Neural progenitor cell (in vitro differentiated cells): ENCODE measurements at regions not wholly inside any gene's neighbourhood (a gene's known extent, or its start where the extent isn't known, plus 50 kb on each side); places are given as distances from the start of the nearest gene placed in this dataset.

Source experiments
- DNase-seq: peaks from one replicate; pipeline ENCODE4 v3.0.0-alpha.2; 2016; ENCODE audit warnings: low spot score
- H2AFZ ChIP-seq: fragments of 200-600 bp; sonication (generic); replicated peaks from 2 replicates; pipeline ENCODE4 v1.6.1; 2016; ENCODE audit warnings: antibody characterized with exemption
- H3F3A ChIP-seq: fragments of 200-600 bp; sonication (generic); 2 replicates; pipeline ENCODE4 v1.6.1; 2016; ENCODE audit warnings: antibody characterized with exemption, low read depth
- H3K27ac ChIP-seq: fragments of 200-600 bp; sonication (generic); 2 replicates; pipeline ENCODE4 v1.5.1; 2016; ENCODE audit warnings: mild to moderate bottlenecking
- H3K27me3 ChIP-seq: fragments of 200-600 bp; sonication (generic); 2 replicates; pipeline ENCODE4 v1.6.1; 2016; ENCODE audit warnings: mild to moderate bottlenecking, moderate library complexity
- H3K36me3 ChIP-seq: fragments of 200-600 bp; sonication (generic); 2 replicates; pipeline ENCODE4 v1.5.1; 2016
- H3K4me1 ChIP-seq: fragments of 200-600 bp; sonication (generic); 2 replicates; pipeline ENCODE4 v1.6.1; 2016; ENCODE audit warnings: mixed run types
- H3K4me2 ChIP-seq: fragments of 200-600 bp; sonication (generic); 2 replicates; pipeline ENCODE4 v1.6.1; 2016
- H3K4me3 ChIP-seq: fragments of 200-600 bp; sonication (generic); 2 replicates; pipeline ENCODE4 v1.5.1; 2016
- H3K79me2 ChIP-seq: fragments of 200-600 bp; sonication (generic); 2 replicates; pipeline ENCODE4 v1.6.1; 2016; ENCODE audit warnings: low read depth
- H3K9ac ChIP-seq: fragments of 200-600 bp; sonication (generic); 2 replicates; pipeline ENCODE4 v1.6.1; 2016
- H3K9me3 ChIP-seq: fragments of 200-600 bp; sonication (generic); 2 replicates; pipeline ENCODE4 v1.5.1; 2016; ENCODE audit warnings: low read depth
- H4K20me1 ChIP-seq: fragments of 200-600 bp; sonication (generic); 2 replicates; pipeline ENCODE4 v1.6.1; 2016; ENCODE audit warnings: low read depth
- H3K27ac Mint-ChIP-seq: 3 replicates; pipeline ENCODE4 v1.8.0; 2021; ENCODE audit warnings: mixed read lengths
- H3K27me3 Mint-ChIP-seq: 2 replicates; pipeline ENCODE4 v1.8.0; 2022; ENCODE audit warnings: low read depth, mild to moderate bottlenecking, inconsistent platforms, moderate library complexity, mixed read lengths; ENCODE audit not compliant: insufficient read depth
- H3K36me3 Mint-ChIP-seq: 3 replicates; pipeline ENCODE4 v1.8.0; 2021; ENCODE audit warnings: mixed read lengths
- H3K4me1 Mint-ChIP-seq: 3 replicates; pipeline ENCODE4 v1.8.0; 2021; ENCODE audit warnings: mixed read lengths
- H3K4me3 Mint-ChIP-seq: 3 replicates; pipeline ENCODE4 v1.8.0; 2021; ENCODE audit warnings: mild to moderate bottlenecking, moderate library complexity, mixed read lengths
- H3K9me3 Mint-ChIP-seq: 3 replicates; pipeline ENCODE4 v1.8.0; 2020; ENCODE audit warnings: mixed read lengths
- EZH2 ChIP-seq: fragments of 200-600 bp; sonication (generic); IDR thresholded peaks from 2 replicates; pipeline ENCODE4 v1.6.1; 2017; ENCODE audit warnings: antibody characterized with exemption, mild to moderate bottlenecking, moderate library complexity
- EZH2phosphoT487 ChIP-seq: fragments of 200-600 bp; sonication (generic); IDR thresholded peaks from 2 replicates; pipeline ENCODE4 v1.6.1; 2017; ENCODE audit warnings: antibody characterized with exemption
- TF ChIP-seq, protein P1 (sequence below): fragments of 200-600 bp; sonication (generic); IDR thresholded peaks from 2 replicates; pipeline ENCODE4 v1.5.1; 2017; ENCODE audit warnings: antibody characterized with exemption, mild to moderate bottlenecking

DNA sequence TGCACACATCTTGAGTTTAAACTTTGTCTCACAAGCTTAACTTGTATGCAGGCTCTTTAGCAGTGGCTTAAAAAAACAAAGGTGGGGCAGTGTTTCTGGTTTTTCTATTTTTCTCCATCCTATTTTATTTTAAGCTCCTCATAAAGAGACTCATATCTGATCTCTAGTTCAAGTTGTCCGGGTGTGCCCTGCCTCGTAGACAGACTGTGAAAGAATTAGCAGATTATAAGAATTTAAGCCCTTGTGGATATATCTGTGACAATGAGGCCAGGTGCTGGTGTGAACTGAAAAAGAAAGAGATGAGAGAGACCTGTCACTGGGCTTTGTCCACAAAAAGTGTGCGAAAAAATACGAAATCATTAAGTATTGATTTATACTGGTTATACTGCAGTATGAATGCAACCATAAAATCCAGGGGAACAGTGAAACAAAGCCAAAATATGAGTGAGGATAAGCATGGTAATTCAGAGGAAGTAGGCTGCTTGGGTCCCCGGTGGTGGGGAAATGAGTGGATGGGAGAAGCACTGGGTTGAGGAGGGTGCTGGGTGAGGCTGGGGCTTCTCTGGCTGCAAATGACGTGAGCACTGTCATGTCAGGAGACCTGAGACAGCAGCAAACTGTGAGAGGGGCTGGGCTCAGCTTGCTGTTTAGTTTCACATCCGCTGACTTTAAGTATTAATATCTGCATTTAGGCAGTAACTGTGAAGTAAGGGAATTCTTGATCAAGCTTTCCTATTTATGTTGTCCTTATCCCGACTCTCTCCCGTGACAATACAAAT is 179.7 kb upstream of the ANKRD55 start:
- H3K9ac ChIP-seq, result no peak overlapping the region
- TF ChIP-seq EZH2 (no peak), EZH2phosphoT487 (no peak)
- TF ChIP-seq, protein P1, sequence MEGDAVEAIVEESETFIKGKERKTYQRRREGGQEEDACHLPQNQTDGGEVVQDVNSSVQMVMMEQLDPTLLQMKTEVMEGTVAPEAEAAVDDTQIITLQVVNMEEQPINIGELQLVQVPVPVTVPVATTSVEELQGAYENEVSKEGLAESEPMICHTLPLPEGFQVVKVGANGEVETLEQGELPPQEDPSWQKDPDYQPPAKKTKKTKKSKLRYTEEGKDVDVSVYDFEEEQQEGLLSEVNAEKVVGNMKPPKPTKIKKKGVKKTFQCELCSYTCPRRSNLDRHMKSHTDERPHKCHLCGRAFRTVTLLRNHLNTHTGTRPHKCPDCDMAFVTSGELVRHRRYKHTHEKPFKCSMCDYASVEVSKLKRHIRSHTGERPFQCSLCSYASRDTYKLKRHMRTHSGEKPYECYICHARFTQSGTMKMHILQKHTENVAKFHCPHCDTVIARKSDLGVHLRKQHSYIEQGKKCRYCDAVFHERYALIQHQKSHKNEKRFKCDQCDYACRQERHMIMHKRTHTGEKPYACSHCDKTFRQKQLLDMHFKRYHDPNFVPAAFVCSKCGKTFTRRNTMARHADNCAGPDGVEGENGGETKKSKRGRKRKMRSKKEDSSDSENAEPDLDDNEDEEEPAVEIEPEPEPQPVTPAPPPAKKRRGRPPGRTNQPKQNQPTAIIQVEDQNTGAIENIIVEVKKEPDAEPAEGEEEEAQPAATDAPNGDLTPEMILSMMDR, result no peak
- no peak overlapping the region for H3K4me3 ChIP-seq
- H3K9me3 ChIP-seq, result no peaks in the 10 kb centered on the region
- H3K27ac Mint-ChIP-seq, result no peak overlapping the region
- no peak overlapping the region for H3K4me2 ChIP-seq
- no peaks in the 10 kb centered on the region for H3K4me1 ChIP-seq
- H3K27me3 Mint-ChIP-seq, result peaks cover 2% of the 10 kb centered on the region
- no peak overlapping the region for H3K27ac ChIP-seq
- no peaks in the 10 kb centered on the region for H3K79me2 ChIP-seq
- no peak for DNase-seq
- H3F3A ChIP-seq, result no peaks in the 10 kb centered on the region
- no peak overlapping the region for H2AFZ ChIP-seq
- no peaks in the 10 kb centered on the region for H3K9me3 Mint-ChIP-seq
- H3K4me3 Mint-ChIP-seq, result no peak overlapping the region
- H3K27me3 ChIP-seq, result no peaks in the 10 kb centered on the region
- no peaks in the 10 kb centered on the region for H3K36me3 Mint-ChIP-seq
- H3K36me3 ChIP-seq, result no peaks in the 10 kb centered on the region
- H4K20me1 ChIP-seq, result no peaks in the 10 kb centered on the region
- H3K4me1 Mint-ChIP-seq, result peaks cover 12% of the 10 kb centered on the region

DNA sequence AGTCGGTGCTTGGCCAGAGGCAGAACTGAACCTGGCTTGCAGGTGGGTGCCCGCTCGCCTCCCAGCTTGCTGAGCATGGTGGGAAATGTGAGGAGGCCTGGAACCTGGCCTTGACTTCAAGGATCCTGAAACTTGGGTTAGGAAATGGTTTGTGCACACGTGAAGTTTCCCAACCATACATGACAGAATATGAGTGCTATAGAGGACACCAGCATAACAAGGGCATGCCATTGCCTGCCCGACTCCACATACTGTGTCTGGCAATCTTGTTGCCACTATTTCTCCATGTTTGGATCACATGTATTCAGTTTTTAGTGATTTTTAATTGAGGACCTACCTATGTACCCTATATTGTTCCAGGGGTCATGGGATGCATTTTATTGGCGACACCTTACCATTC is 177.6 kb upstream of the ANKRD55 start:
- Histone ChIP-seq H3K9me3 (no peaks in the 10 kb centered on the region), H3K27me3 (no peaks in the 10 kb centered on the region), H3K27ac (no peak overlapping the region), H3K9ac (no peak overlapping the region), H2AFZ (no peak overlapping the region), H3K36me3 (no peaks in the 10 kb centered on the region), H3K4me3 (no peak overlapping the region), H3K4me2 (no peak overlapping the region), H3K4me1 (peaks cover 2% of the 10 kb centered on the region), H4K20me1 (no peaks in the 10 kb centered on the region), H3K79me2 (no peaks in the 10 kb centered on the region), H3F3A (no peaks in the 10 kb centered on the region)
- no peak for DNase-seq
- Mint-ChIP-seq H3K27me3 (peaks cover 2% of the 10 kb centered on the region), H3K4me3 (no peak overlapping the region), H3K4me1 (peaks cover 17% of the 10 kb centered on the region), H3K9me3 (no peaks in the 10 kb centered on the region), H3K27ac (no peak overlapping the region), H3K36me3 (no peaks in the 10 kb centered on the region)
- TF ChIP-seq, protein P1, result no peak
- no peak for TF ChIP-seq EZH2phosphoT487
- no peak for TF ChIP-seq EZH2

DNA sequence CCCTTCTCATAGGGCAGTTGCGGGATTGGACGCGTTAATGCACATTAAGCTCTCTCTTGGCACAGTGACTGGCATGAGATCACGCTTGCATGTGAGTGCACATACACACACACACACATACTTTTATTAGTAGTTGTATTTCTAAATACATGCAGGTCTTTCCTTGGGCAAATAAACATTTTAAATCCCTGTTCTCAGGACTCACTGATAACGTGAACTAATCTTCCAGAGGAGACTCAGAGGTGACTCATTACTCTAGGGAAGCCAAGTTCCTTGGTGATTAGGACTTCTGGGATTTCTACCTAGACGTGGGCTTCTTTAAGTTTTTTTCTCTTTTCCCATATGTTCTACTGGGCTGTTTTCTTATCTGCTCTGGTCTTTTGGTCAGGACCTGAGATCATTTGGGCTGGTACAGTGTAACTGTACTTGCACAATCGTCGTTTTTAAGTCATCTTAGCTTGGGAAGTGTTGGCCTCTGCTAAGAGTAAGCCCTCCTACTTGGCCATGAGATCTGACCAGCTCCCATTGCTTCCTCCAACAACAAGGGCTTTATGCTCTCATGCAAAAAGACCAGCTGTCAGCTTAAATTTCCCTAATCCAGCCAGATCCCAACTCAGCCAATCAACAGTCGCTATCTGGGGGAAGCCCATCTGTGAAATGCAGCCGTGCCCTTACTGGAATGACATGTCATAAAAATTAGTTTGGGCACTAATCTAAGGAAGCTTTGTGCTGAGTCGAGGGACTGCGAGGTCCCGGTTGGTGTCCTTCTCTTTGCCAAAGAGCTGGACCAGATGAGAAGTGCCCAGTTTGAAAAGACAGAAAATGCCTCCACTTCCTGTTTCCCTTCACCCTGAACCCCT is 176.4 kb upstream of the ANKRD55 start:
- Mint-ChIP-seq H3K27me3 (peaks cover 2% of the 10 kb centered on the region), H3K27ac (no peak overlapping the region), H3K9me3 (no peaks in the 10 kb centered on the region), H3K36me3 (no peaks in the 10 kb centered on the region), H3K4me3 (no peak overlapping the region), H3K4me1 (peaks cover 26% of the 10 kb centered on the region)
- Histone ChIP-seq H3F3A (no peaks in the 10 kb centered on the region), H3K4me3 (no peak overlapping the region), H3K79me2 (no peaks in the 10 kb centered on the region), H3K36me3 (no peaks in the 10 kb centered on the region), H3K4me1 (peaks cover 11% of the 10 kb centered on the region), H3K9ac (no peak overlapping the region), H2AFZ (no peak overlapping the region), H3K27ac (no peak overlapping the region), H4K20me1 (no peaks in the 10 kb centered on the region), H3K9me3 (no peaks in the 10 kb centered on the region), H3K27me3 (no peaks in the 10 kb centered on the region), H3K4me2 (no peak overlapping the region)
- DNase-seq, result no peak
- TF ChIP-seq, protein P1, result no peak
- no peak for TF ChIP-seq EZH2
- TF ChIP-seq EZH2phosphoT487, result no peak
